K562 (cell line): ENCODE measurements at regions not wholly inside any gene's neighbourhood (a gene's known extent, or its start where the extent isn't known, plus 50 kb on each side); places are given as distances from the start of the nearest gene placed in this dataset.

Source experiments
- MYNN ChIP-seq, 2 experiments: sonication (generic); formaldehyde crosslinking in 1 of 2; IDR thresholded peaks; 2 replicates each; pipeline versions ENCODE4 v1.5.0 to v1.6.1; 2016 to 2020; ENCODE audit warnings: antibody characterized with exemption in 1 of 2, missing genetic modification reagents in 1 of 2
- SMARCB1 ChIP-seq: IDR thresholded peaks from 2 replicates; pipeline ENCODE4 v1.6.1; 2011; ENCODE audit warnings: improper control_type of control experiment, low read depth; ENCODE audit not compliant: insufficient read length
- TCF7L2 ChIP-seq: fragments of 150-350 bp; IDR thresholded peaks from 2 replicates; pipeline ENCODE4 v1.6.1; 2016; ENCODE audit warnings: low read depth, mild to moderate bottlenecking, low read length, moderate library complexity
- TF ChIP-seq, protein P1 (sequence below), 2 experiments: fragments of 450-650 bp; IDR thresholded peaks; 2 replicates each; pipeline ENCODE4 v1.6.1; 2016; ENCODE audit warnings: mild to moderate bottlenecking in 2 of 2, borderline replicate concordance in 1 of 2, low read depth in 1 of 2, moderate library complexity in 1 of 2
- TF ChIP-seq, protein P2 (sequence below): fragments of 450-650 bp; IDR thresholded peaks from 2 replicates; pipeline ENCODE4 v1.7.0; 2016; ENCODE audit warnings: borderline replicate concordance

DNA sequence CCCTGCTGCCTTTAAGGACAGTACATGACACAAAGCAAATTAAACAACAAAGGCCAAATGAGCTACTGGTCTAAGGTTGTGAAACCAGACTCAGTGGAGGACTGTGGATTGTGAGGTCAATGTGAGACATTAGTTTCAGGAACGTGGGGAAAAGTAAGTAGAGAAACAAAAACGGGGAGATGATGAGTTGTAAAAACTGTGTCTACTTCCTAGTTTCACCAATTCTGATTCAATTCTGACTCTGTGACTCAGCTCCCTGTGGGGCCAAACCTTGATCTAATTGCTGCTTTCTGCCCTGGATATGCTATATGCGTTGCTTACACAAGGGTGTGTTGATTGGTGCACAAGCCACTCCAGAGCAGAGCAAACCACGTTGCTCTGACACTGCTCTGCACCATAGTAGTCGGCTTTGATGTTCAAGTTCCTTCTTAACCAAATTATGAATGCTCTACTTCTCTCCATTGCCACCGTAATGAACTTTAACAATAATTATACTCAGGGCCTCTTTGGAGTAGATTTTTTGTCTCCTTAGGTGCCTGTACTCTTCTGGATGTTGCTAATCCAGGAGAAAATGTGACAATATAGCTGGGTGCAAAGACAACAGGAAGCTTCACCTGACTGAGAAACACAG is 1640.1 kb upstream of the CELF4 start (continued):
- TF ChIP-seq, protein P1, sequence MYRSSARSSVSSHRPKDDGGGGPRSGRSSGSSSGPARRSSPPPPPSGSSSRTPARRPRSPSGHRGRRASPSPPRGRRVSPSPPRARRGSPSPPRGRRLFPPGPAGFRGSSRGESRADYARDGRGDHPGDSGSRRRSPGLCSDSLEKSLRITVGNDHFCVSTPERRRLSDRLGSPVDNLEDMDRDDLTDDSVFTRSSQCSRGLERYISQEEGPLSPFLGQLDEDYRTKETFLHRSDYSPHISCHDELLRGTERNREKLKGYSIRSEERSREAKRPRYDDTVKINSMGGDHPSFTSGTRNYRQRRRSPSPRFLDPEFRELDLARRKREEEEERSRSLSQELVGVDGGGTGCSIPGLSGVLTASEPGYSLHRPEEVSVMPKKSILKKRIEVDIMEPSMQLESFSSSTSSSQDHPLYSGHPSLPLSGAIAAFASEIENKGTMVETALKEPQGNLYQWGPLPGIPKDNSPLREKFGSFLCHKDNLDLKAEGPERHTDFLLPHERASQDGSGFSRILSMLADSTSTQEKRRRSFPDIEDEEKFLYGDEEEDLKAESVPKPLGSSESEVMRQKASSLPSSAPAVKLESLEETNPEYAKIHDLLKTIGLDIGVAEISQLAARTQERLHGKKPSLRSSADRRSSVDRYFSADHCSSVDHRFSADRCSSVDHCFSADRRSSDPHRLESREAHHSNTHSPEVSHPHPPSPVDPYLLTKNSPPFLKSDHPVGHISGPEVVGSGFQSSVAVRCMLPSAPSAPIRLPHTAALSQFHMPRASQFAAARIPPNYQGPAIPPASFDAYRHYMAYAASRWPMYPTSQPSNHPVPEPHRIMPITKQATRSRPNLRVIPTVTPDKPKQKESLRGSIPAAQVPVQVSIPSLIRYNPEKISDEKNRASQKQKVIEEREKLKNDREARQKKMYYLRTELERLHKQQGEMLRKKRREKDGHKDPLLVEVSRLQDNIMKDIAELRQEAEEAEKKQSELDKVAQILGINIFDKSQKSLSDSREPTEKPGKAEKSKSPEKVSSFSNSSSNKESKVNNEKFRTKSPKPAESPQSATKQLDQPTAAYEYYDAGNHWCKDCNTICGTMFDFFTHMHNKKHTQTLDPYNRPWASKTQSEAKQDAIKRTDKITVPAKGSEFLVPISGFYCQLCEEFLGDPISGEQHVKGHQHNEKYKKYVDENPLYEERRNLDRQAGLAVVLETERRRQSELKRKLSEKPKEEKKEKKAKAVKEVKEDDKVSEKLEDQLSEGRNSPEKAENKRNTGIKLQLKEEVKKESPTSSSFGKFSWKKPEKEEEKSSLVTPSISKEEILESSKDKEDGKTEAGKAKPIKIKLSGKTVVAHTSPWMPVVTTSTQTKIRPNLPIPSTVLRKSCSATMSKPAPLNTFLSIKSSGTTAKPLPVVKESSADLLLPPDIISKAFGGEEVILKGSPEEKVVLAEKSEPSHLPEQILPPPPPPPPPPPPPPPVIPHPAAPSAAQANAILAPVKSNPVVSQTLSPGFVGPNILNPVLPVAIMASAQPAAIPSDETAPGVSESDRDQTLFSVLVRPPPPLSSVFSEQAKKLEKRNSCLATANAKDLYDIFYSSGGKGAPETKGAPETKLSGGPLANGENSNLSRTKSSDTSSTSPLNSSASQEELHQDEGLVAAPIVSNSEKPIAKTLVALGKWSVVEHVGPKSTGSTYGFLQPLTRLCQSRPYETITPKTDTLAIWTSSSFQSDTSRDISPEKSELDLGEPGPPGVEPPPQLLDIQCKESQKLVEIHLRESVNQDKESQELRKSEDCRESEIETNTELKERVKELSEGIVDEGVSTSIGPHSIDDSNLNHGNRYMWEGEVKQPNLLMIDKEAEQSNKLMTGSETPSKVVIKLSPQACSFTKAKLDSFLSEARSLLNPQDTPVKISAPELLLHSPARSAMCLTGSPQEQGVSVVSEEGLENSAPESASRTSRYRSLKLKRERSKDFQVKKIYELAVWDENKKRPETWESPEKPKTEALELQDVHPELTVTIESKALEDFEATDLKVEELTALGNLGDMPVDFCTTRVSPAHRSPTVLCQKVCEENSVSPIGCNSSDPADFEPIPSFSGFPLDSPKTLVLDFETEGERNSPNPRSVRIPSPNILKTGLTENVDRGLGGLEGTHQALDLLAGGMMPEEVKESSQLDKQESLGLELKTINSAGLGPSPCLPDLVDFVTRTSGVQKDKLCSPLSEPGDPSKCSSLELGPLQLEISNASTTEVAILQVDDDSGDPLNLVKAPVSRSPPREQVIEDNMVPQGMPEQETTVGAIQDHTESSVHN (IDR thresholded peaks at IDR 0.05; ENCODE audit: borderline replicate concordance in 1 of 2, low read depth in 1 of 2) = no peak
- TF ChIP-seq, protein P2, sequence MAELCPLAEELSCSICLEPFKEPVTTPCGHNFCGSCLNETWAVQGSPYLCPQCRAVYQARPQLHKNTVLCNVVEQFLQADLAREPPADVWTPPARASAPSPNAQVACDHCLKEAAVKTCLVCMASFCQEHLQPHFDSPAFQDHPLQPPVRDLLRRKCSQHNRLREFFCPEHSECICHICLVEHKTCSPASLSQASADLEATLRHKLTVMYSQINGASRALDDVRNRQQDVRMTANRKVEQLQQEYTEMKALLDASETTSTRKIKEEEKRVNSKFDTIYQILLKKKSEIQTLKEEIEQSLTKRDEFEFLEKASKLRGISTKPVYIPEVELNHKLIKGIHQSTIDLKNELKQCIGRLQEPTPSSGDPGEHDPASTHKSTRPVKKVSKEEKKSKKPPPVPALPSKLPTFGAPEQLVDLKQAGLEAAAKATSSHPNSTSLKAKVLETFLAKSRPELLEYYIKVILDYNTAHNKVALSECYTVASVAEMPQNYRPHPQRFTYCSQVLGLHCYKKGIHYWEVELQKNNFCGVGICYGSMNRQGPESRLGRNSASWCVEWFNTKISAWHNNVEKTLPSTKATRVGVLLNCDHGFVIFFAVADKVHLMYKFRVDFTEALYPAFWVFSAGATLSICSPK = no peak
- TF ChIP-seq TCF7L2 = no peak
- TF ChIP-seq MYNN (IDR thresholded peaks at IDR 0.05) = no peak
- TF ChIP-seq MYNN (CRISPR knock-in tag; IDR thresholded peaks at IDR 0.05) = no peak
- TF ChIP-seq SMARCB1 = no peak
